COR-L47 (cell line): ENCODE measurements at regions not wholly inside any gene's neighbourhood (a gene's known extent, or its start where the extent isn't known, plus 50 kb on each side); places are given as distances from the start of the nearest gene placed in this dataset.
A peak's percentile ranks its signal among the peaks of the same experiment; 100 is the strongest.
"Not testable (repeated sequence)": the region's sequence is repeated elsewhere in the genome, so short reads cannot be mapped to it uniquely, and the experiment has no call there.

Source experiments
- DNase-seq: peaks from one replicate; lab custom pipeline; 2025; lab: John Stamatoyannopoulos, UW

- DNase-seq, result no peak
Measured at GRCh38 chr1:56266359-56266758, 313.0 kb downstream of the PLPP3 start.

- DNase-seq, result no peak
Measured at GRCh38 chr1:56265216-56265615, 314.1 kb downstream of the PLPP3 start.

GRCh38 chr1:56263908-56264307 is 315.5 kb downstream of the PLPP3 start:
- DNase-seq, result no peak

- DNase-seq, result peak; percentile 4
Measured at GRCh38 chr1:56258371-56258770, 321.0 kb downstream of the PLPP3 start.

GRCh38 chr1:56257726-56258125 is 321.6 kb downstream of the PLPP3 start:
- DNase-seq, result no peak

- DNase-seq, result no peak
Measured at GRCh38 chr1:56256153-56257000, 323.0 kb downstream of the PLPP3 start.

- DNase-seq, result no peak
Measured at GRCh38 chr1:56255516-56256152, 323.7 kb downstream of the PLPP3 start.

- DNase-seq, result no peak
Measured at GRCh38 chr1:56254130-56254529, 325.2 kb downstream of the PLPP3 start.

- DNase-seq, result no peak
Measured at GRCh38 chr1:56250809-56251208, 328.6 kb downstream of the PLPP3 start.

GRCh38 chr1:56249234-56249633 is 330.1 kb downstream of the PLPP3 start:
- DNase-seq, result no peak

GRCh38 chr1:56248138-56248537 is 331.2 kb downstream of the PLPP3 start:
- no peak for DNase-seq

- not testable (repeated sequence) for DNase-seq
Measured at GRCh38 chr1:56246726-56247125, 332.6 kb downstream of the PLPP3 start.

- no peak for DNase-seq
Measured at GRCh38 chr1:56240400-56240799, 339.0 kb downstream of the PLPP3 start.

GRCh38 chr1:56237491-56238064 is 341.8 kb downstream of the PLPP3 start:
- no peak for DNase-seq

- DNase-seq, result no peak
Measured at GRCh38 chr1:56236688-56237087, 342.7 kb downstream of the PLPP3 start.

GRCh38 chr1:56235909-56236510 is 343.4 kb downstream of the PLPP3 start:
- DNase-seq, result no peak

- DNase-seq, result no peak
Measured at GRCh38 chr1:56229186-56229585, 350.2 kb downstream of the PLPP3 start.

GRCh38 chr1:56227886-56228285 is 351.5 kb downstream of the PLPP3 start:
- no peak for DNase-seq

GRCh38 chr1:56227401-56227800 is 352.0 kb downstream of the PLPP3 start:
- DNase-seq, result no peak

- DNase-seq, result no peak
Measured at GRCh38 chr1:56225964-56226815, 353.2 kb downstream of the PLPP3 start.

GRCh38 chr1:56223968-56224367 is 355.4 kb downstream of the PLPP3 start:
- DNase-seq, result no peak
